Activated naive CD8-positive, alpha-beta T cell treated with anti-CD3 and anti-CD28 coated beads for 36 hours (primary cell): ENCODE measurements at regions not wholly inside any gene's neighbourhood (a gene's known extent, or its start where the extent isn't known, plus 50 kb on each side); places are given as distances from the start of the nearest gene placed in this dataset.

Experiments
- DNase-seq: peaks from one replicate; pipeline ENCODE4 v3.0.0; 2021
- H3K27ac Mint-ChIP-seq: one replicate; pipeline ENCODE4 v1.8.0; 2022; ENCODE audit warnings: mild to moderate bottlenecking, moderate library complexity, mixed read lengths
- H3K27me3 Mint-ChIP-seq: one replicate; pipeline ENCODE4 v1.8.0; 2022; ENCODE audit warnings: mild to moderate bottlenecking, mixed read lengths
- H3K36me3 Mint-ChIP-seq: one replicate; pipeline ENCODE4 v1.8.0; 2021; ENCODE audit warnings: mild to moderate bottlenecking, mixed read lengths
- H3K4me1 Mint-ChIP-seq: one replicate; pipeline ENCODE4 v1.8.0; 2021; ENCODE audit warnings: mixed read lengths
- H3K4me3 Mint-ChIP-seq: one replicate; pipeline ENCODE4 v1.8.0; 2022; ENCODE audit warnings: mild to moderate bottlenecking, moderate library complexity, mixed read lengths
- H3K9me3 Mint-ChIP-seq: one replicate; pipeline ENCODE4 v1.8.0; 2022; ENCODE audit warnings: mixed read lengths

DNA sequence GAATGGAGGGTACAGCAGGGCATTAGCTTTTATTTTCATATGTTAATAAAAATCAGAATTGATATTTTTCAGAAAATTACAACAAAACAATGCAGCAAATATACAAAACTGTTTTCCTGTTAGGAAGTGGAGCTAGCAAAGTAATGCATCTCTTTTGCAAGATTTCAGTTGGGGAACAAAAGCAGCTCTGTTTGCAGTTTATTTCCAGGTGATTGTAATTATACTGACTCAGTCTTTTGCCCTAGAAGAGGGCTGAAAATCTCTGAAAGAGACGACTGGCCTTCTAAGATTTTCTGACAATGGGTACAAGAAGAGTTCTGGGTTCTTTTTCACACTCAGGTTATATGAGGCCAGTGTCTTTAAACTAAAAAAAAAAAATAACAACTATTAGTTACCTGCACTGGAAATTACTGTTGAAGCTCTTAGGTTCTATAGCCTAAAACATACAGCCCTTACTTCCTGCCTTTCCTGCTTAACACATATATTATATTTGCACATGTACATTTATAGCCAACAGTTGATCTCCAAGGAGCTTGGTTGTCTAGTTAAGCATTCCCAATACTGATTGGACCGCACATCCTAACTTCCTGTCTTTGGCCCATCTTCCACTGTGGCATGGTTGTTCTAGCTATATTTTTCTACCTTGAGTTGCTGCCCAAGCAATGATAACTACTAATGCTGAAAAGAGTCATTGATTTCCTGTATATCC is 199.1 kb upstream of the KRR1 start:
- Mint-ChIP-seq H3K27ac (no peak overlapping the region), H3K4me1 (peaks cover 24% of the 10 kb centered on the region), H3K4me3 (no peak overlapping the region), H3K9me3 (no peaks in the 10 kb centered on the region), H3K27me3 (peaks cover 12% of the 10 kb centered on the region), H3K36me3 (no peaks in the 10 kb centered on the region)
- DNase-seq = no peak

- Mint-ChIP-seq H3K27me3 (peaks cover 8% of the 10 kb centered on the region), H3K9me3 (no peaks in the 10 kb centered on the region), H3K36me3 (no peaks in the 10 kb centered on the region), H3K27ac (no peak overlapping the region), H3K4me1 (peaks cover 20% of the 10 kb centered on the region), H3K4me3 (no peak overlapping the region)
- DNase-seq = no peak
These were observed 198.1 kb upstream of the KRR1 start for GRCh38 chr12:75709503-75709902.

DNA sequence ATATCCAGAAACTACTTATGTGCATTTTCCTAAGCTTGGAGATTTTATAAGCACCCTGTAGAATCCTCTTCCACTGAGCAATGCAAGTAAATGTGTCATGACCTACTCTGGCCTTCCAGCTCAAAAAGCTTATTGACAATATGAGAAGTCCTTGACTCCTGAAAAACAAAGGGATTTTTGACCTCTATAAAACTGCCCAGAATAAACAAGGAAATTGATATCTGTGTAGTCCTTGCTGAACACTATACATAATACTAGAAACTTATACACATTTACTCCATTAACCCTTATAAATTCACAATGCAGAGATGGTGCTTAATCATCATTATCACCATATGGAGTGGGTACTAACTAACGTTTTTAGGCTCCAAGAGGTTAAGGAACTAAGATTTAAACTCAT is 197.4 kb upstream of the KRR1 start:
- H3K9me3 Mint-ChIP-seq = no peaks in the 10 kb centered on the region
- DNase-seq = no peak
- H3K27ac Mint-ChIP-seq = no peak overlapping the region
- no peaks in the 10 kb centered on the region for H3K36me3 Mint-ChIP-seq
- H3K4me3 Mint-ChIP-seq = no peak overlapping the region
- peaks cover 17% of the 10 kb centered on the region for H3K4me1 Mint-ChIP-seq
- H3K27me3 Mint-ChIP-seq = peaks cover 8% of the 10 kb centered on the region

- Mint-ChIP-seq H3K9me3 (no peaks in the 10 kb centered on the region), H3K4me3 (no peak overlapping the region), H3K4me1 (peaks cover 13% of the 10 kb centered on the region), H3K36me3 (no peaks in the 10 kb centered on the region), H3K27ac (no peak overlapping the region), H3K27me3 (peaks cover 8% of the 10 kb centered on the region)
- DNase-seq = no peak
These were observed 196.6 kb upstream of the KRR1 start for GRCh38 chr12:75707983-75708382.

DNA sequence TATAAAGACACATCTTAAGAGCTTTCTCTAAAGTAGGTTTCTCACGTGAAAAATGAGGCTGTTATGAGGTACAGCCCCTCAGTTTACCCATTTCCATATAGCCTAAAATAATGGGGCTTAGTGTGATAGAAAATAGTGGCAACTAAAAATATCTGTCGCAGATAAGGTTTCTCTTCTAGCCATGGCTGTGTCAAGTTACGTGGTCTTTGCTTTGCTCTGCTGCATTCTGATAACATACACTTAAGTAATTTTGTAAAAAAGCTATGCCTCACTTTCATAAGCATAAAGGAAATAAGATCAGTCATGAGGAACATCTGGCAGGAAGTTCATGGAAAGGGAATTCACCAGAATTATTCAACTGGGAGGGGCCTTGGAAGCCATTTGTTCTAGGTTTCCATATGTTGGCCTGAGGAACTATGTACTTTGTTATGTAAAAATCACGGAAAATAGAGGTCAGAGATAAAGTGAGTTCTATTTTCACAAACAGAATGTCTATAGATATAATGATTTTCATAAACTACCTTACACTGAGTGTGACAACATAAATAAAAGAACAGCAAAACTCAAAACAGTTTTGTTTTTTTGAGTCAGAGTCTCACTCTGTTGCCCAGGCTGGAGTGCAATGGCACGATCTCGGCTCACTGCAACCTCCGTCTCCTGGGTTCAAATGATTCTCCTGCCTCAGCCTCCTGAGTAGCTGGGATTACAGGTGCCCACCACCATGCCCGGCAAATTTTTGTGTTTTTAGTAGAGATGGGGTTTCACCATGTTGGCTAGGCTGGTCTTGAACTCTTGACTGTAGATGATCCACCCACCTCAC is 195.6 kb upstream of the KRR1 start:
- no peaks in the 10 kb centered on the region for H3K9me3 Mint-ChIP-seq
- no peak overlapping the region for H3K4me3 Mint-ChIP-seq
- no peak overlapping the region for H3K27ac Mint-ChIP-seq

GRCh38 chr12:75705749-75706711 is 194.6 kb upstream of the KRR1 start:
- Mint-ChIP-seq H3K4me1 (peaks cover 15% of the 10 kb centered on the region), H3K36me3 (no peaks in the 10 kb centered on the region), H3K27ac (no peak overlapping the region), H3K4me3 (no peak overlapping the region), H3K9me3 (no peaks in the 10 kb centered on the region), H3K27me3 (peaks cover 12% of the 10 kb centered on the region)
- DNase-seq = no peak

More for the DNA sequence above, 195.6 kb upstream of the KRR1 start:
- Mint-ChIP-seq H3K36me3 (no peaks in the 10 kb centered on the region), H3K4me1 (peaks cover 14% of the 10 kb centered on the region), H3K27me3 (peaks cover 11% of the 10 kb centered on the region)
- DNase-seq = no peak

DNA sequence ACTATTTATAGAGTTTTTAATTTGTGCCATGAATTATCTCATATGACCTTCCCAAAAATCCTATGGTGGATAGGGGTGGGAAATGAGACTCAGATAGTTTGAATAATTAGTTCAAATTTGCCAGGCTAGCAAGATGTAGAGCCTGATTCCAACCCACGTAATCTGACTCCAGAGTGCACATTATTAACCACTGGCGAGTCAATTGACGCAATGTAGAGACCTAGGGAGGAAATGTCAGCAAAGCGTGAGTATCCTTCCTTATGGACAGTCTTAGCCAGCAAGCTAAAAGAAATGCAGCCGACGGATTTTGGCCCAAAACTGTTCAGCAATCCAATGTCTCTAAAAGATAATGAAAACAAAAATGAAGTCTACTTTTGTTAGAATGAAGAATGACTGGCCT is 193.3 kb upstream of the KRR1 start:
- Mint-ChIP-seq H3K4me3 (no peak overlapping the region), H3K4me1 (peaks cover 15% of the 10 kb centered on the region), H3K9me3 (no peaks in the 10 kb centered on the region), H3K27ac (no peak overlapping the region), H3K27me3 (peaks cover 8% of the 10 kb centered on the region), H3K36me3 (no peaks in the 10 kb centered on the region)
- DNase-seq = no peak

- H3K4me1 Mint-ChIP-seq = peaks cover 15% of the 10 kb centered on the region
- H3K27ac Mint-ChIP-seq = no peak overlapping the region
- H3K36me3 Mint-ChIP-seq = no peaks in the 10 kb centered on the region
- no peak overlapping the region for H3K4me3 Mint-ChIP-seq
- no peak for DNase-seq
- H3K9me3 Mint-ChIP-seq = no peaks in the 10 kb centered on the region
- H3K27me3 Mint-ChIP-seq = peaks cover 8% of the 10 kb centered on the region
These were observed 192.8 kb upstream of the KRR1 start for GRCh38 chr12:75704208-75704607.

- DNase-seq = no peak
- H3K36me3 Mint-ChIP-seq = no peaks in the 10 kb centered on the region
- no peak overlapping the region for H3K4me3 Mint-ChIP-seq
- H3K9me3 Mint-ChIP-seq = no peaks in the 10 kb centered on the region
- H3K27me3 Mint-ChIP-seq = peaks cover 8% of the 10 kb centered on the region
- no peak overlapping the region for H3K27ac Mint-ChIP-seq
- H3K4me1 Mint-ChIP-seq = peaks cover 15% of the 10 kb centered on the region
These were observed 191.7 kb upstream of the KRR1 start for GRCh38 chr12:75703131-75703530.

DNA sequence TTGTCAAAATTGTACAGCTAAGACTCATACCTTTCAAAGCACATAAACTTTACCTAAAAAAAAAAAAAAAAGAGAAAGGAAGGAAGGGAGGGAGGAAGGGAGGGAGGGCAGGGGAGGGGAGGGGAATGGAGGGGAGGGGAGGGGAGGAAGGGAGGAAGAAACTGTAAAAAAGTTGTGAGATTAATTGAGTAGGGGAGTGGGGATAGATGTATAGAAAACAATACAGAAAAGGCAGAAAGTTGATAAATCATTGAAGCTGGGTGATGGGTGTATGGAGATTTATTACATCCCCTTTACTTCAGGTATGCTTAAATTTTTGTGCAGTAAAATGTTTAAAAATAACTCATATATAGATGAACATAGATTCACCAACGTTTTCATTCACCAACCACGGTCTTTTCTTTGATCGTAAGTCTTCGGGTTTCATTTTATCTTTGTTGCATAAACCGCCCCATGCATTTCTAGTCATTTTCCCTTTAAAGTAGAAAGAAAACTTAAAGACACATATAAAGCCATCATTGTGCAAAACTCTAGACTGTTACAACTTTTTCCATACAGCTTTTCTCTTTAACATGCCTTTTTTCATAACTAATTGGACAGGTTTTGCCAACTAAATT is 191.2 kb upstream of the KRR1 start:
- no peak for DNase-seq
- peaks cover 6% of the 10 kb centered on the region for H3K27me3 Mint-ChIP-seq
- no peaks in the 10 kb centered on the region for H3K9me3 Mint-ChIP-seq
- H3K4me3 Mint-ChIP-seq = no peak overlapping the region
- H3K4me1 Mint-ChIP-seq = peaks cover 15% of the 10 kb centered on the region
- H3K27ac Mint-ChIP-seq = peak overlapping the region; percentile 77
- H3K36me3 Mint-ChIP-seq = no peaks in the 10 kb centered on the region

- Mint-ChIP-seq H3K9me3 (no peaks in the 10 kb centered on the region), H3K4me1 (peaks cover 13% of the 10 kb centered on the region), H3K27me3 (peaks cover 5% of the 10 kb centered on the region), H3K27ac (peak overlapping the region; percentile 77), H3K4me3 (no peak overlapping the region), H3K36me3 (no peaks in the 10 kb centered on the region)
- DNase-seq = no peak
These were observed 190.4 kb upstream of the KRR1 start for GRCh38 chr12:75701859-75702258.

DNA sequence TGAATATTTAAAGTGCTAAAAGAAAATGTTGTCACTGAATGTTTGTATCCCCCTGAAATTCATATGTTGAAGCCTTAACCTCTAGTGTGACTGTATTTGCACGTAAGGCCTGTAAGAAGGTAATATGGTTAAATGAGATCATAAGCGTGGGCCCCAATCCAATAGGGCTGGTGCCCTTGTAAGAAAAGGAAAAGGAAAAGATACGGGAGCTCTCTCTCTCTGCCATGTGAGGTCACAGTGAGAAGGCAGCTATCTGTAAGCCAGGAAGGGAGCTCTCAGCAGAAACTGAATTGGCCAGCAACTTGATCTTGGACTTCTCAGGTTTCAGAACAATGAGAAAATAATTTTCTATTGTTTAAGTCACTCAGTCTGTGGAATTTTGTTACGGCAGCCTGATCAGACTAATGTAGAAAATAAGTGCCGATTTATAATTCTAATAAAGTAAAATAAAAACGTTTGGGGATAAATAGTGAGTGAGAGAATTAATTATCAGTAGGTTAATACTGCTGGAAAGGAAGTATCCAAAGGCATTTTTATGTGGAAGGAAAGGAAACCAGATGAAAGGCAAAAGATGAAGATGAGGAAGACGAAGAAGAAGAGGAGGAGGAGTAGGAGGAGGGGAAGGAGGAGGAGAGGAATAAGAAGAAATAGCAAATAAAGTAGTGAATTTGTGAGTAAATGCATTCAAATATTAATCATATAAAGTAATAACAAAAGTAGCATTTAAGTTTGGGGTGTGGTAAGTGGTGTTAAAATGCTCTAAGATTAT is 188.5 kb upstream of the KRR1 start:
- no peak overlapping the region for H3K4me3 Mint-ChIP-seq
- no peaks in the 10 kb centered on the region for H3K36me3 Mint-ChIP-seq

DNA sequence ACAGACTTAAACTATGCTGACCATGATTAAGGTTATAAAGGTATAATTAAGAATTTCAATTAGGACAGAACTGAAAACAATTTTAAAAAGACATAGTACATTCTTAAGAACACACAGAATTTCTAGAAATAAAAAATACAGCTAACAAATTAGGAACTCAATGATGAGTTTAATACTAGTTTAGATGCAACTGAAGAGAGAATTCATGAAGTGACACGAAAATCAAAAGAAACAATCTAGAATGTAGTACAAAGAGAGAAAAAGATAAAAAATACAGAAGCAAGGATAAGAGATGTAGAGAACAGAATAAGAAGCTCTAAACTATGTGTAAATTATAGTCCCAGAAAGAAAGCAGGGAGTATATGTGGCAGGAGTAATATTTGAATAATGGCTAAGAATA is 187.8 kb upstream of the KRR1 start:
- no peak overlapping the region for H3K27ac Mint-ChIP-seq
- no peak overlapping the region for H3K4me3 Mint-ChIP-seq
- H3K27me3 Mint-ChIP-seq = peaks cover 5% of the 10 kb centered on the region
- no peak for DNase-seq
- peaks cover 7% of the 10 kb centered on the region for H3K4me1 Mint-ChIP-seq
- no peaks in the 10 kb centered on the region for H3K36me3 Mint-ChIP-seq
- no peaks in the 10 kb centered on the region for H3K9me3 Mint-ChIP-seq

More for the DNA sequence above, 188.5 kb upstream of the KRR1 start:
- H3K27ac Mint-ChIP-seq = no peak overlapping the region
- no peaks in the 10 kb centered on the region for H3K9me3 Mint-ChIP-seq
- no peak for DNase-seq
- peaks cover 7% of the 10 kb centered on the region for H3K4me1 Mint-ChIP-seq
- H3K27me3 Mint-ChIP-seq = peaks cover 5% of the 10 kb centered on the region

DNA sequence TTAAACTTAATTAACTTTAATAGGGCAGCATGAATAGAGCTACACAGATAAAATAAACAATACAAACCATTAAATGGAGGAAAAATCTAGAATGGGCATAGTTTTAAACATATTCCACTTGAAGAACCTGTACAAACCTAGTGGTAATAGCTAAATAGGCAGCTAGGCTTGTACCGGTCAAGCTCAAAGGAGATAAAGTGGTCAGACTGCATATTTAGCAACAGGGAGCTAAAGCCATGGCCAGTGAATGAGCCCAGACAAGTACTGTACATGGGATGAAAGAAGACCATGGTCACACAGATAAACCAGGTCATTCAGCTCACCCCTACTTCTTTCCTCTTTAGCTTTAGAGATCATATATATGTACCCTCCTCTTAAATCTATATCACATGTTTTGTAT is 186.6 kb upstream of the KRR1 start:
- no peak overlapping the region for H3K27ac Mint-ChIP-seq
- no peak overlapping the region for H3K4me3 Mint-ChIP-seq
- no peaks in the 10 kb centered on the region for H3K9me3 Mint-ChIP-seq
- no peaks in the 10 kb centered on the region for H3K36me3 Mint-ChIP-seq
- peaks cover 7% of the 10 kb centered on the region for H3K4me1 Mint-ChIP-seq
- peaks cover 7% of the 10 kb centered on the region for H3K27me3 Mint-ChIP-seq
- no peak for DNase-seq
